OCI-LY3 (cell line): ENCODE measurements at regions not wholly inside any gene's neighbourhood (a gene's known extent, or its start where the extent isn't known, plus 50 kb on each side); places are given as distances from the start of the nearest gene placed in this dataset.

ENCODE experiments used
- H2AFZ ChIP-seq: fragments of 200-600, 300-600 bp; shearing (Covaris generic); 2 replicates; pipeline ENCODE4 v1.6.0; 2014; ENCODE audit warnings: antibody characterized with exemption, low read depth, low read length
- H3K27ac ChIP-seq: fragments of 200-600, 300-600 bp; sonication (generic); 2 replicates; pipeline ENCODE4 v1.5.1; 2014; ENCODE audit warnings: mild to moderate bottlenecking, low read length, moderate library complexity, mixed read lengths
- H3K27me3 ChIP-seq: fragments of 200-600, 300-600 bp; sonication (generic); 2 replicates; pipeline ENCODE4 v1.6.1; 2014; ENCODE audit warnings: low read depth, low read length, mixed read lengths
- H3K36me3 ChIP-seq: fragments of 200-600, 300-600 bp; sonication (generic); replicated peaks from 2 replicates; pipeline ENCODE3; 2014; ENCODE audit warnings: low read depth, low read length, mixed read lengths
- H3K4me1 ChIP-seq: fragments of 300-600, 200-600 bp; sonication (generic); 2 replicates; pipeline ENCODE4 v1.6.1; 2014; ENCODE audit warnings: low read length, mixed read lengths
- H3K4me2 ChIP-seq: fragments of 200-600, 300-600 bp; sonication (generic); 2 replicates; pipeline ENCODE4 v1.6.1; 2014; ENCODE audit warnings: low read length, mixed read lengths
- H3K4me3 ChIP-seq: fragments of 300-600, 200-600 bp; sonication (generic); 2 replicates; pipeline ENCODE4 v1.5.1; 2014; ENCODE audit warnings: antibody characterized with exemption, mild to moderate bottlenecking, low read length, moderate library complexity
- H3K79me2 ChIP-seq: fragments of 300-600, 200-600 bp; shearing (Covaris generic); 2 replicates; pipeline ENCODE4 v1.6.1; 2014; ENCODE audit warnings: mild to moderate bottlenecking, low read length, mixed read lengths
- H3K9ac ChIP-seq: fragments of 300-600, 200-600 bp; shearing (Covaris generic); 2 replicates; pipeline ENCODE4 v1.6.0; 2014; ENCODE audit warnings: mild to moderate bottlenecking, low read length, moderate library complexity
- H3K9me3 ChIP-seq: fragments of 200-600, 300-600 bp; shearing (Covaris generic); 2 replicates; pipeline ENCODE4 v1.6.1; 2014; ENCODE audit warnings: low read length, mixed read lengths; ENCODE audit not compliant: insufficient read depth
- H4K20me1 ChIP-seq: fragments of 200-600, 300-600 bp; sonication (generic); 2 replicates; pipeline ENCODE4 v1.6.1; 2016; ENCODE audit warnings: low read length, mixed read lengths; ENCODE audit not compliant: insufficient read depth
- EZH2phosphoT487 ChIP-seq: fragments of 200-600 bp; shearing (Covaris generic); IDR thresholded peaks from 2 replicates; pipeline ENCODE4 v1.6.1; 2018; ENCODE audit warnings: antibody characterized with exemption, mixed run types, low read depth
- TF ChIP-seq, protein P1 (sequence below): fragments of 200-600, 300-600 bp; sonication (generic); IDR thresholded peaks from 2 replicates; pipeline ENCODE4 v1.5.1; 2014; ENCODE audit warnings: antibody characterized with exemption, low read length, low read depth

DNA sequence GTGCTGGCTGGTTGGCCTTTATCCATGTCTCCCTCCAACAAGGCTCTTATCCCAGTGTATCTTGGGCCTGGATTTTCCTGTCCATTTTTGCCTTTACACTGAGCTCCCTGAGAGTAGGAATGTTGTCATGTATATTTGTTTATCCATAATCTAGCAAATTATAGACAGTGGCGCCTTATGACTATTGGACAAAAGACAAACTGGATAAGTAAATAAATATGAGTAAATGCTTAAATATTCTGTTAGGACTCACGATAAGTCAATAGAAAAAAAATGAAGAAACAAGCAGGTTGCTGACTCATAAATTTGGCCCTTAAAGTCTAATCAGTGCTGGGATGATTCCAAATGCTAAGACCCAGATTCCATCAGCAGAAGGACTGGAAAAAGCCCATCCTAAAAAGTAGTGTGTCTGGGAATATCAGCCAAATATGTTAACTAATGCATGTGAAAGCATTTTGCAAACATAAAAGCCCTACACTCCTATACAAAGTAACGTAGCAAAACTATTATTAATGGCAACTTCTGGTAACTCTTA is 55.0 kb upstream of the PCSK2 start:
- Histone ChIP-seq H4K20me1 (no peaks in the 10 kb centered on the region), H3K9ac (no peak overlapping the region), H3K27ac (no peak overlapping the region), H3K4me1 (no peaks in the 10 kb centered on the region), H3K79me2 (no peaks in the 10 kb centered on the region), H3K4me3 (no peak overlapping the region), H2AFZ (no peak overlapping the region), H3K4me2 (no peak overlapping the region), H3K36me3 (no peaks in the 10 kb centered on the region), H3K9me3 (no peaks in the 10 kb centered on the region), H3K27me3 (peaks cover 39% of the 10 kb centered on the region)
- TF ChIP-seq, protein P1, sequence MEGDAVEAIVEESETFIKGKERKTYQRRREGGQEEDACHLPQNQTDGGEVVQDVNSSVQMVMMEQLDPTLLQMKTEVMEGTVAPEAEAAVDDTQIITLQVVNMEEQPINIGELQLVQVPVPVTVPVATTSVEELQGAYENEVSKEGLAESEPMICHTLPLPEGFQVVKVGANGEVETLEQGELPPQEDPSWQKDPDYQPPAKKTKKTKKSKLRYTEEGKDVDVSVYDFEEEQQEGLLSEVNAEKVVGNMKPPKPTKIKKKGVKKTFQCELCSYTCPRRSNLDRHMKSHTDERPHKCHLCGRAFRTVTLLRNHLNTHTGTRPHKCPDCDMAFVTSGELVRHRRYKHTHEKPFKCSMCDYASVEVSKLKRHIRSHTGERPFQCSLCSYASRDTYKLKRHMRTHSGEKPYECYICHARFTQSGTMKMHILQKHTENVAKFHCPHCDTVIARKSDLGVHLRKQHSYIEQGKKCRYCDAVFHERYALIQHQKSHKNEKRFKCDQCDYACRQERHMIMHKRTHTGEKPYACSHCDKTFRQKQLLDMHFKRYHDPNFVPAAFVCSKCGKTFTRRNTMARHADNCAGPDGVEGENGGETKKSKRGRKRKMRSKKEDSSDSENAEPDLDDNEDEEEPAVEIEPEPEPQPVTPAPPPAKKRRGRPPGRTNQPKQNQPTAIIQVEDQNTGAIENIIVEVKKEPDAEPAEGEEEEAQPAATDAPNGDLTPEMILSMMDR: no peak
- TF ChIP-seq EZH2phosphoT487: no peak

DNA sequence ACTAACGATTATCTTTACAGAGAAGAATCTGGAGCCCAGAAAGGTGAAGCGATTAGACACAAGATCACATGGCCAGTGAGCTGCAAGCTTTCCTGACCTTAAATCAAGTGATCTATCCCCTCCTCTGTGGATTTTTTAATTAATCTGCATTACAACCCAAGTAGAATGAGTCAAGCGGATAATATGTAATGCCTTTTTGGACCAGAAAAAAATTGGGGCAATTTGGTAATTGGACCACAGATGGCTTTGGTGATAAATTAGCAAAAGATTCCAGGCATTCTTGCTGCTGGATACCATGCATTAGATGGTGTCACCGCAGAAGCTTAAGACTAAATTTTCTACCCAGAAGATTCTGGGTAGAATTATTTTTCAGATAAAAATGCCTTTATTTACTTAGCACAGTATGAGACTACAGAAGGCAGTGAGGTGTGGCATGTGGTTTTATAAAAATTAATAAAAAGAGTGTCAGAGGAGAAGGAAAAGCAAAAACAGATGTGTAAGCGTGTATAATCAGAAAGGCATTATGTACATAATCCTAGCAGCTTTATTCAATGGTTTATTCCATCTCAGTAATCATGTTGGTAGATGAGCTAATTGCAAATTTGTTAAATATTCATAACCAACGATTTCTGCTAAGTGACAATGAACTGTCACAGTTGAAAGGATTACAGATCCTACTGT is 53.9 kb upstream of the PCSK2 start:
- H2AFZ ChIP-seq: no peak overlapping the region
- no peaks in the 10 kb centered on the region for H3K36me3 ChIP-seq
- H3K4me3 ChIP-seq: no peak overlapping the region
- H3K79me2 ChIP-seq: no peaks in the 10 kb centered on the region
- H4K20me1 ChIP-seq: no peaks in the 10 kb centered on the region
- no peaks in the 10 kb centered on the region for H3K9me3 ChIP-seq
- no peak for TF ChIP-seq EZH2phosphoT487
- TF ChIP-seq, protein P1: no peak
- no peak overlapping the region for H3K4me2 ChIP-seq
- no peak overlapping the region for H3K27ac ChIP-seq
- H3K4me1 ChIP-seq: no peaks in the 10 kb centered on the region
- peaks cover 32% of the 10 kb centered on the region for H3K27me3 ChIP-seq
- H3K9ac ChIP-seq: no peak overlapping the region
